GM23338 (cell line): ENCODE measurements at regions not wholly inside any gene's neighbourhood (a gene's known extent, or its start where the extent isn't known, plus 50 kb on each side); places are given as distances from the start of the nearest gene placed in this dataset.

Experiments
- ATAC-seq: fragments of 200-7000 bp; cut with Tn5 transposase; 3 replicates; pipeline ENCODE4 v1.9.1; 2020
- DNase-seq: peaks from one replicate; pipeline ENCODE4 v3.0.0-alpha.2; 2015; ENCODE audit warnings: low spot score
- H2AFZ ChIP-seq: fragments of 200-600 bp; sonication (generic); 2 replicates; pipeline ENCODE4 v1.8.0; 2016; ENCODE audit warnings: antibody characterized with exemption, mild to moderate bottlenecking, moderate library complexity
- H3F3A ChIP-seq: fragments of 200-600 bp; sonication (generic); replicated peaks from 2 replicates; pipeline ENCODE4 v1.8.0; 2017; ENCODE audit warnings: antibody characterized with exemption, mixed run types, low read depth
- H3K27ac ChIP-seq: fragments of 200-600 bp; sonication (generic); 2 replicates; pipeline ENCODE4 v1.6.1; 2016; ENCODE audit warnings: low read depth
- H3K27me3 ChIP-seq: fragments of 200-600 bp; sonication (generic); 2 replicates; pipeline ENCODE4 v1.8.0; 2016; ENCODE audit warnings: mild to moderate bottlenecking, mixed run types, moderate library complexity; ENCODE audit not compliant: insufficient read depth
- H3K36me3 ChIP-seq: fragments of 200-600 bp; sonication (generic); 2 replicates; pipeline ENCODE4 v1.8.0; 2016; ENCODE audit warnings: mild to moderate bottlenecking; ENCODE audit not compliant: insufficient read depth
- H3K4me1 ChIP-seq: fragments of 200-600 bp; sonication (generic); 2 replicates; pipeline ENCODE4 v1.8.0; 2016; ENCODE audit warnings: mild to moderate bottlenecking, moderate library complexity; ENCODE audit not compliant: insufficient read depth
- H3K4me2 ChIP-seq: fragments of 200-600 bp; sonication (generic); 2 replicates; pipeline ENCODE4 v1.7.1; 2017; ENCODE audit warnings: mixed run types
- H3K4me3 ChIP-seq: fragments of 200-600 bp; sonication (generic); 2 replicates; pipeline ENCODE4 v1.6.1; 2016; ENCODE audit warnings: mixed run types
- H3K79me2 ChIP-seq: fragments of 200-600 bp; sonication (generic); replicated peaks from 2 replicates; pipeline ENCODE4 v1.8.0; 2017; ENCODE audit warnings: mild to moderate bottlenecking; ENCODE audit not compliant: insufficient read depth
- H3K9me2 ChIP-seq: fragments of 200-600 bp; sonication (generic); 2 replicates; pipeline ENCODE4 v1.8.0; 2017; ENCODE audit not compliant: insufficient read depth
- H4K20me1 ChIP-seq: fragments of 200-600 bp; sonication (generic); replicated peaks from 2 replicates; pipeline ENCODE4 v1.8.0; 2017; ENCODE audit warnings: mild to moderate bottlenecking; ENCODE audit not compliant: insufficient read depth
- H3K27ac Mint-ChIP-seq: 2 replicates; pipeline ENCODE4 v1.8.0; 2020; ENCODE audit warnings: inconsistent platforms, mild to moderate bottlenecking, moderate library complexity, mixed read lengths
- H3K27me3 Mint-ChIP-seq: 3 replicates; pipeline ENCODE4 v1.8.0; 2022; ENCODE audit warnings: low read depth, mild to moderate bottlenecking, moderate library complexity, mixed read lengths, inconsistent platforms; ENCODE audit not compliant: insufficient read depth, poor library complexity
- H3K36me3 Mint-ChIP-seq: 3 replicates; pipeline ENCODE4 v1.8.0; 2021; ENCODE audit warnings: low read depth, mild to moderate bottlenecking, inconsistent platforms, moderate library complexity, mixed read lengths
- H3K4me1 Mint-ChIP-seq: 3 replicates; pipeline ENCODE4 v1.8.0; 2020; ENCODE audit warnings: mild to moderate bottlenecking, inconsistent platforms, mixed read lengths
- H3K4me3 Mint-ChIP-seq: 3 replicates; pipeline ENCODE4 v1.8.0; 2021; ENCODE audit warnings: moderate library complexity, mild to moderate bottlenecking, inconsistent platforms, mixed read lengths
- H3K9me3 Mint-ChIP-seq: 3 replicates; pipeline ENCODE4 v1.8.0; 2020; ENCODE audit warnings: moderate library complexity, mild to moderate bottlenecking, inconsistent platforms, mixed read lengths
- ETS1 ChIP-seq: IDR thresholded peaks from 2 replicates; pipeline ENCODE4 v1.6.1; 2016; ENCODE audit warnings: antibody characterized with exemption
- JUNB ChIP-seq: IDR thresholded peaks from one replicate; pipeline ENCODE4 v1.6.1; 2016; ENCODE audit warnings: antibody characterized with exemption; ENCODE audit not compliant: unreplicated experiment
- NANOG ChIP-seq: IDR thresholded peaks from 2 replicates; pipeline ENCODE4 v1.6.1; 2016; ENCODE audit warnings: antibody characterized with exemption, borderline replicate concordance
- POLR2AphosphoS5 ChIP-seq: IDR thresholded peaks from 2 replicates; pipeline ENCODE4 v1.6.1; 2016; ENCODE audit warnings: antibody characterized with exemption, low read depth
- STAT1 ChIP-seq: IDR thresholded peaks from one replicate; pipeline ENCODE4 v1.6.1; 2016; ENCODE audit warnings: antibody characterized with exemption; ENCODE audit not compliant: unreplicated experiment
- ZNF114 ChIP-seq: fragments of 250-450 bp; sonication (Bioruptor Pico); IDR thresholded peaks from 2 replicates; pipeline ENCODE4 v1.5.0; 2020; ENCODE audit warnings: mild to moderate bottlenecking, moderate library complexity
- ZNF331 ChIP-seq: fragments of 250-450 bp; sonication (Bioruptor Pico); IDR thresholded peaks from 2 replicates; pipeline ENCODE4 v1.5.0; 2020; ENCODE audit warnings: low read depth, mild to moderate bottlenecking, moderate library complexity
- TF ChIP-seq, protein P1 (sequence below), 2 experiments: fragments of 200-600 bp in 1 of 2; sonication (generic) in 1 of 2; conservative IDR thresholded peaks; 2 replicates each; pipeline versions ENCODE4 v1.5.1 to v1.6.1; 2016 to 2017; ENCODE audit warnings: antibody characterized with exemption in 2 of 2, low read depth in 2 of 2, mild to moderate bottlenecking in 2 of 2, moderate library complexity in 1 of 2

DNA sequence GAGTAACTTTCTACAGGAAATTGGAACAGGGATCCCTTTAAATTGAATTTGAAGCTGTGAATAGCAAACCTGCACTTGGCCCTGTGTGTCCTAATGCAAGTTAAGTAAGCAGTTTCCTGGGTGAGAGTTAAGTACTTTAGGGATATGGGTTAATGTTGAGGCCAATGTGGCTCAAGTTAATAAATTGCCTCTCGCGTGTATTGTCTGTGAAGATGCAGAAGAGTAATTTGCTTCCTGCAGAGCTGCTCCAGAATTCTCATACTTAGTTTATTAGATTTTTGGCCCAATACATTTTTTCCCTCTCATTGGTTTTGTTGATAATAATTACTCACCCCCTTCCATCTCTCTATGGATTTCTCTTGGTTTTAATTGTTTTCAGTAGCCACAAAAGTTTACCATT lies 86.5 kb downstream of the SLC25A47 start:
- Histone ChIP-seq H4K20me1 (no peaks in the 10 kb centered on the region), H3K9me2 (no peaks in the 10 kb centered on the region), H3K36me3 (no peaks in the 10 kb centered on the region), H3K4me1 (peaks cover 30% of the 10 kb centered on the region), H2AFZ (no peak overlapping the region), H3F3A (no peaks in the 10 kb centered on the region), H3K4me2 (peak overlapping the region; percentile 55; the same call in 1 of the 2 replicates), H3K27me3 (no peaks in the 10 kb centered on the region), H3K79me2 (peaks cover 3% of the 10 kb centered on the region; the same call in 1 of the 2 replicates), H3K4me3 (no peak overlapping the region; the same call in 1 of the 2 replicates), H3K27ac (peak overlapping the region; percentile 23)
- Mint-ChIP-seq H3K4me3 (no peak overlapping the region), H3K27ac (peak overlapping the region; percentile 39; the same call in 1 of the 2 replicates), H3K36me3 (no peaks in the 10 kb centered on the region), H3K9me3 (no peaks in the 10 kb centered on the region), H3K27me3 (peaks cover 12% of the 10 kb centered on the region), H3K4me1 (peaks cover 45% of the 10 kb centered on the region)
- ATAC-seq (no peak; the same call in 2 of the 3 replicates), DNase-seq (no peak)
- TF ChIP-seq ETS1 (no peak), ZNF114 (no peak)

- DNase-seq, result peak; percentile 78
- peak; percentile 91 for ATAC-seq
Observed at GRCh38 chr14:100410056-100410565, 87.0 kb downstream of the SLC25A47 start.

GRCh38 chr14:100413699-100414098 lies 90.6 kb downstream of the SLC25A47 start:
- Histone ChIP-seq H3K4me3 (no peak overlapping the region), H3K9me2 (no peaks in the 10 kb centered on the region), H3K79me2 (peaks cover 3% of the 10 kb centered on the region; the same call in 1 of the 2 replicates), H4K20me1 (no peaks in the 10 kb centered on the region), H3F3A (no peaks in the 10 kb centered on the region), H3K27me3 (no peaks in the 10 kb centered on the region), H2AFZ (no peak overlapping the region), H3K4me1 (peaks cover 18% of the 10 kb centered on the region), H3K4me2 (no peak overlapping the region), H3K27ac (no peak overlapping the region), H3K36me3 (no peaks in the 10 kb centered on the region)
- Mint-ChIP-seq H3K36me3 (no peaks in the 10 kb centered on the region), H3K27me3 (peaks cover 8% of the 10 kb centered on the region), H3K9me3 (no peaks in the 10 kb centered on the region), H3K27ac (no peak overlapping the region), H3K4me3 (no peak overlapping the region), H3K4me1 (peaks cover 20% of the 10 kb centered on the region)
- ATAC-seq (no peak), DNase-seq (no peak)
- no peak for TF ChIP-seq STAT1
- TF ChIP-seq POLR2AphosphoS5, result no peak
- no peak for TF ChIP-seq NANOG

More at GRCh38 chr14:100410056-100410565, 87.0 kb downstream of the SLC25A47 start:
- Mint-ChIP-seq H3K27me3 (peaks cover 12% of the 10 kb centered on the region), H3K27ac (peak overlapping the region; percentile 39; the same call in 1 of the 2 replicates), H3K4me1 (peaks cover 45% of the 10 kb centered on the region), H3K9me3 (no peaks in the 10 kb centered on the region), H3K36me3 (no peaks in the 10 kb centered on the region), H3K4me3 (no peak overlapping the region)
- Histone ChIP-seq H3K27ac (peak overlapping the region; percentile 29), H3F3A (no peaks in the 10 kb centered on the region), H3K79me2 (peaks cover 3% of the 10 kb centered on the region; the same call in 1 of the 2 replicates), H3K4me3 (no peak overlapping the region; the same call in 1 of the 2 replicates), H3K4me1 (peaks cover 30% of the 10 kb centered on the region), H4K20me1 (no peaks in the 10 kb centered on the region), H2AFZ (no peak overlapping the region), H3K27me3 (no peaks in the 10 kb centered on the region), H3K4me2 (peak overlapping the region; percentile 55), H3K9me2 (no peaks in the 10 kb centered on the region), H3K36me3 (no peaks in the 10 kb centered on the region)
- TF ChIP-seq ZNF114, result no peak
- no peak for TF ChIP-seq JUNB
- TF ChIP-seq STAT1, result no peak
- no peak for TF ChIP-seq ZNF331
- TF ChIP-seq, protein P1, sequence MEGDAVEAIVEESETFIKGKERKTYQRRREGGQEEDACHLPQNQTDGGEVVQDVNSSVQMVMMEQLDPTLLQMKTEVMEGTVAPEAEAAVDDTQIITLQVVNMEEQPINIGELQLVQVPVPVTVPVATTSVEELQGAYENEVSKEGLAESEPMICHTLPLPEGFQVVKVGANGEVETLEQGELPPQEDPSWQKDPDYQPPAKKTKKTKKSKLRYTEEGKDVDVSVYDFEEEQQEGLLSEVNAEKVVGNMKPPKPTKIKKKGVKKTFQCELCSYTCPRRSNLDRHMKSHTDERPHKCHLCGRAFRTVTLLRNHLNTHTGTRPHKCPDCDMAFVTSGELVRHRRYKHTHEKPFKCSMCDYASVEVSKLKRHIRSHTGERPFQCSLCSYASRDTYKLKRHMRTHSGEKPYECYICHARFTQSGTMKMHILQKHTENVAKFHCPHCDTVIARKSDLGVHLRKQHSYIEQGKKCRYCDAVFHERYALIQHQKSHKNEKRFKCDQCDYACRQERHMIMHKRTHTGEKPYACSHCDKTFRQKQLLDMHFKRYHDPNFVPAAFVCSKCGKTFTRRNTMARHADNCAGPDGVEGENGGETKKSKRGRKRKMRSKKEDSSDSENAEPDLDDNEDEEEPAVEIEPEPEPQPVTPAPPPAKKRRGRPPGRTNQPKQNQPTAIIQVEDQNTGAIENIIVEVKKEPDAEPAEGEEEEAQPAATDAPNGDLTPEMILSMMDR (conservative IDR thresholded peaks at IDR 0.05; ENCODE audit: low read depth in 2 of 2), result no peak
